ENCODE measurements at regions not wholly inside any gene's neighbourhood (a gene's known extent, or its start where the extent isn't known, plus 50 kb on each side); places are given as distances from the start of the nearest gene placed in this dataset.
"Not testable (repeated sequence)": the region's sequence is repeated elsewhere in the genome, so short reads cannot be mapped to it uniquely, and the experiment has no call there.

- DNase-seq (ENCODE audit: low read depth), result no peak
These were observed 106.9 kb upstream of the ZNF746 start for GRCh38 chr7:149604521-149604920.

DNA sequence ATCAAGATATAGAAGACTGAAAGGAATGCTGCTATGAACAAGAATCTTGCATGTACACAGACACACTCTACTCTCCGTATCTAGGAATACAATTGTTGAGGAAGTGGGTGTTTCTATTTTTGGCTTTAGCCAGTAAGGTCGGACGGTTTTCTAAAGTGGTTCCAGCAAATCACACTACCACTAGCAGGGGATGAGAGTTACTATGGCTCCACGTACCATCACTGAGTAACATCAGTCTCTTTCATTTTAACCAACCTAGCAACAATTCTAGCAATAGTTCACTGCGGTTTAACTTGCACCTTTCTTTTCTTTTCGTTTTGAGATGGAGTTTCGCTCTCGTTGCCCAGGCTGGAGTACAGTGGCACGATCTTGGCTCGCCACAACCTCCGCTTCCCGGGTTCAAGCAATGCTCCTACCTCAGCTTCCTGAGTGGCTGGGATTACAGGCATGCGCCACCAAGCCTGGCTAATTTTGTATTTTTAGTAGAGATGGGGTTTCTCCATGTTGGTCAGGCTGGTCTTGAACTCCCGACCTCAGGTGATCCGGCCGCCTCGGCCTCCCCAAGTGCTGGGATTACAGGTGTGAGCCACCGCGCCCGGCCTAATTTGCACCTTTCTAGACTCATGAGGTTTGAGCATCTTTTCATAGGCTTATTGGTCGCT, 103.2 kb upstream of the ZNF746 start:
- DNase-seq (ENCODE audit: low read depth), result not testable (repeated sequence)

DNA sequence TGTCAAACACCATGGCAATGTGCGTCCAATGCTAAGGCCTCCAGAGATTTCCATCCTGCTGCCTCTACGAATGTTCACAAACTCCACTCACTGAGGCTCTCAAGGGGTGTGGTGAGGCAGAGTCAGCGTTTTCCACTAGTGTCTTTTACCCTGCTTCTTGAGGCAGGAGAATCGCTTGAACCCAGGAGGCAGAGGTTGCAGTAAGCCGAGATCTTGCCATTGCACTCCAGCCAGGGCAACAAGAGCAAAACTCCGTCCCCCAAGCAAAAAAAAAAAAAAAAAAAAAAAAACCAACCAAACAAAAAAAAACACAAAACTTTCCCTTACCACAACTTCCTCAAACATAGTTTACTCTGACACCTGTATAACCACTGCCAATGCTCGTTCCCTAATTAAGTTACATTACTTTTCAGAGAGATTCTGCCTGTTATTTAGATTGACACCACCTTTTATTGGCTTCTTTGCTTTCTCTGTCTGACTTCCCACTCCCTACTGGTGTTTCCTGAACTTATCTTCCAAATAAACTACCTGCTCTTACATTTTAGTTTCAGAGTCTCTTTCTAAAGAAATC, 102.1 kb upstream of the ZNF746 start:
- no peak for DNase-seq (ENCODE audit: low read depth)

- DNase-seq (ENCODE audit: low read depth), result peak; percentile 51
These were observed 101.2 kb upstream of the ZNF746 start for GRCh38 chr7:149598721-149599308.

GRCh38 chr7:149597789-149598188, 100.2 kb upstream of the ZNF746 start:
- not testable (repeated sequence) for DNase-seq (ENCODE audit: low read depth)

- DNase-seq (ENCODE audit: low read depth), result no peak
These were observed 97.9 kb upstream of the ZNF746 start for GRCh38 chr7:149595541-149595940.

DNA sequence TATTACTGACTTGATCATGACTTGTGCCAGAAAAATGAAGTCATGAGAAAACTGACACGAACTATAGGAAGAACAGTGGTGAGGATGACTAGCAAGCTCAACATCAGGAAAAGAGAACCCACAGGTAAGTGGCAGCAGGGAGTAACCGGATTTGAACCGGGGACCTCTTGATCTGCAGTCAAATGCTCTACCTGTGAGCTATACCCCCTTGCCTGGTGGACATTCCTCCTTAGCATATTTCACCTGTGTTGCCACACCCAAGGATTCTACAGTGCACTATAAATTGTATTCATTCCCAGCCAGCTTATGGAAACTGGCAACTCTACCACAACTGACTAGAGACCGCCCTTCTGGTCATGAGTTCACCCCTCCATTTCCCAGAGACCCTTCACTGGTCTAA, 97.5 kb upstream of the ZNF746 start:
- DNase-seq (ENCODE audit: low read depth), result no peak

- no peak for DNase-seq (ENCODE audit: low read depth)
These were observed 91.3 kb upstream of the ZNF746 start for GRCh38 chr7:149588930-149589329.

DNA sequence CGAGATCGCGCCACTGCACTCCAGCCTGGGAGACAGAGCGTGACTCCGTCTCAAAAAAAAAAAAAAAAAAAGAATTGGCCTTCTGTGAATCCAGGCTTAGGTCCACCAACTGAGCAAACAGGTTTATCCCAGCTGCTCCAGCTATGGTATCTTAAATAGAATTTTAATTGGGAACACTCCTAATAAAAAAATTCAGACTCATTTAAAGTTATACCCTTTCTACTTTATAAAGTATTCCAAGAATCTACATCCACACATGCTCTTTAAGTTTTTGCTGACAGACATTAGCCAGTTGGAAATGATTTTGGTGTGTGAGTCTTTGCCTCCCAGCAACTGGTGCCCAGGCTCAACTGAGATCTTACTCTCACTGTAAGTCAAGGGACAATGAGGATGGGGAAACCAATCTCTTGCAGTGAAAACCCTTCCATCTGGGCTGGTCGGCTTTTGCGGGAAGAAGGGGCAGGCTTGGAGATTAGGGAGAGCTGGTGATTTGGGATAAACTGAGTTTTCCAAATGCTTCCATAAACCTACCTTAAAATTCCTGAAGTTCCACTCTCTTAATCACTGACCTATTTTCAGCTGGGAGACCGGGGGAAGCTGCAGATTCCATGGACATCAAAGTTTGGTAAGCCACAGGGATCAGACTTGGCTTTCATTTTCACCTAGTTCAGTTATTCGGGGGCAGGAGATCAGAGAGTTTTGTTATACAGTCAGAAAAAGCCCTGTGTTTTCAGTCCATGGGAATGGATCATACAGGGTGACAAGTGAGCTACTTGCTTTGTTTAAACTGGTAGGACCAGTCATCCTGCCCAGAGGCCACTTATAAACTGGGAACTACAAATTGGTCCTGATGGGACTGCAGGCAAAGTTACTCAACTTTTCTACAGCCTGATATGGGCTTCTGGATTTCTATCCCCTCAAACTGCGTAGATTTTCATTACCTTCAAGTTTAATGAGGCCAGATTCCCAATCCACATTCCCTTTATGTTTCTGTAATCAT, 89.3 kb upstream of the ZNF746 start:
- no peak for DNase-seq (ENCODE audit: low read depth)

DNA sequence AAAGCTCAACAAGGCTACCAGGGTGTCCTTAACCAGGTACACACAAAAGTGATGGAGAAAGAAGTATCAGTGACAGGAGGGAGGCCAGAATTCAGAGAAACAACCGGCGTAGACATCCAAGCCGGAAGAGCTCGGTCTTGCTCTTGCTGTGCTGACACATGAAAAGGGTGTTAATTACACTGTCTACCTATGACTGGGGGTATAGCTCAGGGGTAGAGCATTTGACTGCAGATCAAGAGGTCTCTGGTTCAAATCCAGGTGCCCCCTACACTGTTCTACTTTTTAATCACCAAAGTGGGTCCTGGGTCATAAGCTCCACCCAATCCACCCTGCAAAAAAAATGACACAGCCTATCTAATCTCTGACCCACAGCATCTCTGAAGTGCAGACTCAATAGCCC, 86.9 kb upstream of the ZNF746 start:
- DNase-seq (ENCODE audit: low read depth), result no peak

- no peak for DNase-seq (ENCODE audit: low read depth)
These were observed 86.4 kb upstream of the ZNF746 start for GRCh38 chr7:149584009-149584408.

DNA sequence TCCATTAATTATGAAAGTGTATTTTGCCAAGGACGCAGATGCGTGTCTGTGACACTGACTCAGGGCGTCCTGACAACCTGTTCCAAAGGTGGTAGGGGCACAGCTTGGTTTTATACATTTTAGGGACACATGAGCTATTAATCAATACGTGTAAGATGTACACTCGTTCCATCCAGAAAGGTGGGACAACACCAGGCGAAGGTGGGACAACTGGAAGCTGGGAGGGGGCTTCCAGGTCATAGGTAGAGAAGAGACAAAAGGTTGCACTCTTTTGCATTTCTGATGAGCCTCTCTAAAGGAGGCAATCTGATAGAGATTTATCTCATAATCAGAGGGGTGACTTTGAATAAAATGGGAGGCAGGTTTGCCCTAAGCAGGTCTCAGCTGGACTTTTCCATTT, 82.7 kb upstream of the ZNF746 start:
- no peak for DNase-seq (ENCODE audit: low read depth)

DNA sequence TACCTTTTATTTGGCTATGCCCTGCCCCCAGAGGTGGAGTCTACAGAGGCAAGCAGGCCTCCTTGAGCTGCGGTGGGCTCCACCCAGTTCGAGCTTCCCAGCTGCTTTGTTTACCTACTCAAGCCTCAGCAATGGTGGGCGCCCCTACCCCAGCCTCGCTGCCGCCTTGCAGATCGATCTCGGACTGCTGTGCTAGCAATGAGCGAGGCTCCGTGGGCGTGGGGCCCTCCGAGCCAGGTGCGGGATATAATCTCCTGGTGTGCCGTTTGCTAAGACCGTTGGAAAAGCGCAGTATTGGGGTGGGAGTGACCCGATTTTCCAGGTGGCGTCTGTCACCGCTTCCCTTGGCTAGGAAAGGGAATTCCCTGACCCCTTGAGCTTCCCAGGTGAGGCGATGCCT, 81.8 kb upstream of the ZNF746 start:
- not testable (repeated sequence) for DNase-seq (ENCODE audit: low read depth)

- not testable (repeated sequence) for DNase-seq (ENCODE audit: low read depth)
These were observed 76.8 kb upstream of the ZNF746 start for GRCh38 chr7:149574428-149574827.

DNA sequence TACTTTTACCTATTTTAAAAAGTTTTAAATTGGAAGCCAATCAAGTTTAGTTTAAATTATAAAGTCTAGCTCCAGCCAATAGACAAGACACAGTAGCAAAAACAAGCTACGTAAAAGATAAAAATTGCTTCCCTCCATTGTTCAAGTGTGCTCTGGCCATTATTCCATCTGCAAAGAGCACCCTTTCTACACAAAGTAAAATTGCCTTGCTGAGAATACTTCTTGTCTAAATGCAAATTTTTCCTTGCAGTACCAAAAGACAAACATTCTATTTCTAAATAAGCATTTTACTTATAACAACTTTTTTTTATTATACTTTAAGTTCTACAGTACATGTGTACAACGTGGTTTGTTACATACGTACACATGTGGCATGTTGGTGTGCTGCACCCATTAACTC, 75.9 kb upstream of the ZNF746 start:
- peak; percentile 13 for DNase-seq (ENCODE audit: low read depth)

- not testable (repeated sequence) for DNase-seq (ENCODE audit: low read depth)
These were observed 75.3 kb upstream of the ZNF746 start for GRCh38 chr7:149572920-149573319.

- DNase-seq (ENCODE audit: low read depth), result no peak
These were observed 73.2 kb upstream of the ZNF746 start for GRCh38 chr7:149570784-149571183.

DNA sequence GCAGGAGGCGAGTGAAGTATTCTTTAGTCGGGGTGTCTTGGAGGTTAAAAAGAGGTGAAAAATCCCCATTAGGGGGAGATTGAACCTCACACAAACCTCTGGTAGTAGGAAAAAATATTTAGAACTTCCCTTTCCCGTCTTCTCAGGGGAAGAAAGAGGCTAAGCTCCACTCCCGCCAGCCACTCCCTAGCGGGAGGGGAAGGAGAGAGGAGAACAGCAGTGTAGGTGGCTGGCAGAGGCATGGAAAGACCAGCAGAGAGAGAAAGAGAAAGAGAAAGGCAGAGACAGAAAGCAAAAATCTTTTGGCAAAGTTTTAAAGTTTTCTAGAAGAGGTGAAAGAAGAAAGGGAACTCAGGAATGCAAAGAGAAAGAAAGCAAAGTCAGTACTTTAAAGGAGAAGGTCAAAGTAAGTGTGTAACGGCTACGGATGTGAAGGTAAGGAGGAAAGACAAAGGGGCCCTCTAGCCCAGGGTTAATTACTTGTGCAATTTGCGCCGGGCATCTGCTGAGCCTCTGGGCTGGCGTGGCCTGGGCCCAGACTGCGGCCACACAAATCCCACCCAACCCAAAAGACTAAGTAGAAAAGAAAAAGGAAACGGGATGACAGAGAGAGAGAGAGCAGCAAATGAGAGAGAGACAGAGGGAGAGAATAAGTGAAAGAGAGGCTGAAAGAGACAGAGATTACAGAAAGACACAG, 72.3 kb upstream of the ZNF746 start:
- no peak for DNase-seq (ENCODE audit: low read depth)

DNA sequence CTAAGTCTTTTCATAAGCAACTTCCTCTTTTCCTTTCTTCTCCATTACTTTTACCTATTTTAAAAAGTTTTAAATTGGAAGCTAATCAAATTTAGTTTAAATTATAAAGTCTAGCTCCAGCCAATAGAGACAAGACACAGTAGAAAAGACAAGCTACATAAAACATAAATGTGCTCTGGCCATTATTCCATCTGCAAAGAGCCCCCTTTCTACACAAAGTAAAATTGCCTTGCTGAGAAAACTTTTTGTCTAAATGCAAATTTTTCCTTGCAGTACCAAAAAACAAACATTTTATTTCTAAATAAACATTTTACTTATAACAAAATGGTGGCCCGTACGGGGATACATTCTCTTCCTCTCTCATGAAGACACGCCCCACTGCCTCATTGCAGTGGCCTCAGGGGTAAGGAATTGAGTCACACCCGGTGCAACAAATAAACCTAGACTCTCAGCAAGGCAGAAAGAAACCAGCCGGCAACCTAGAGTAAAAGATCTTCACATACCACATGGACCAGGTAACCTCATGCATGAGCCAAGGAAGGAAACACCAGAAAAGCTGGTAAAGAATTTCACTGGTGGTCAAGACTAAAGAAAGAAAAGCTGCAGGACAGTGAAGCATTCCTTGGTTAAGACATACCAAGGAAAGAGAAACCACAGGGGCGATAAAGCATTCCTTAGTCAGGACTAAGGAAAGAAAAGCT, 71.6 kb upstream of the ZNF746 start:
- DNase-seq (ENCODE audit: low read depth), result no peak

GRCh38 chr7:149568218-149568617, 70.6 kb upstream of the ZNF746 start:
- DNase-seq (ENCODE audit: low read depth), result no peak

DNA sequence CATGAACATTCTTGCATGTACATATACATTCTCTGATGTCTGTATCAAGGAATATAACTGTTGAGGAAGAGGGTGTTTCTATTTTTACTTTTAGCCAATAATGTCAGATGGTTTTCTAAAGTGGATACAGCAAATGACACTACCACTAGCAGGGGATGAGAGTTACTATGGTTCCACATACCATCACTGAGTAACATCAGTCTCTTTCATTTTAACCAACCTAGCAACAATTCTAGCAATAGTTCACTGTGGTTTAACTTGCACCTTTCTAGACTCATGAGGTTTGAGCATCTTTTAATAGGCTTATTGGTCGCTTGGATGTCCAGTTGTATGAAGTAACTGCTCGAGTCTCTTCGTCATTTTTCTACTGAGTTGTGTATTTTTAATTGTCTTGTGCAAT, 68.5 kb upstream of the ZNF746 start:
- no peak for DNase-seq (ENCODE audit: low read depth)

DNA sequence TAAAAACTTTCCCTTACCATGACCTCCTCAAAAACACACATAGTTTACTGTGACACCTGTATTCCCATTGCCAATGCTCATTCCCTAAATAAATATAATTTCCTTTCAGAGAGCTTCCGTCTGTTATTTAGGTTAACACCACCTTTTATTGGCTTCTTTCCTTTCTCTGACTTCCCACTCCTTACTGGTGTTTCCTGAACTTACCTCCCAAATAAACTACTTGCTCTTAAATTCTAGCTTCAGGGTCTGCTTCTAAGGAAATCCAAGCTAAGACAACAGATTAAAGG, 67.4 kb upstream of the ZNF746 start:
- DNase-seq (ENCODE audit: low read depth), result no peak
